SU-DHL-6 (cell line): ENCODE measurements at regions not wholly inside any gene's neighbourhood (a gene's known extent, or its start where the extent isn't known, plus 50 kb on each side); places are given as distances from the start of the nearest gene placed in this dataset.

Source experiments
- EZH2phosphoT487 ChIP-seq: fragments of 200-600 bp; sonication (generic), shearing (Covaris generic); conservative IDR thresholded peaks from 2 replicates; pipeline ENCODE4 v1.6.1; 2018; ENCODE audit warnings: mild to moderate bottlenecking, antibody characterized with exemption, low read length, moderate library complexity, mixed read lengths
- TF ChIP-seq, protein P1 (sequence below): fragments of 200-600 bp; sonication (generic); IDR thresholded peaks from one replicate; pipeline ENCODE4 v1.5.1; 2017; ENCODE audit warnings: antibody characterized with exemption, mild to moderate bottlenecking, low read length, moderate library complexity; ENCODE audit not compliant: insufficient read depth, poor library complexity, severe bottlenecking

DNA sequence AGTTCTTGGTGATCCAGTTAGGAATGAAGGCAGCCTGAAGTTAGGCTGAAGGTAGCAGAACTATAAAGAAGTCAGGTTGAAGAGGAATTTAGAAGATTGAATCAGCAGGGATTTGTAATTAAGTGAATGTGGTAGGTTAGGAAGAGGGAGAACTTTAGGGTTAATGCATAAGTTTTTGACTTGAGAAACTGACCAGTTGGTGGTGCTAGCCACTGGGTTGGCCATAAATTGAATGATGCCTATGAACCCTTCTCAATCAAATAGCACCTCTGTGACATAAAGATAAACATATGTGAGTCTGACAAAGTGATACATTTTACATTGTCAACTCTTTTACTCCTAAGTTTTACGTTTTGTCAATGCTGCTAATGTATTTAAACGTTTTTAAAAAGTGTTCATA, 290.6 kb upstream of the NAV3 start:
- TF ChIP-seq, protein P1, sequence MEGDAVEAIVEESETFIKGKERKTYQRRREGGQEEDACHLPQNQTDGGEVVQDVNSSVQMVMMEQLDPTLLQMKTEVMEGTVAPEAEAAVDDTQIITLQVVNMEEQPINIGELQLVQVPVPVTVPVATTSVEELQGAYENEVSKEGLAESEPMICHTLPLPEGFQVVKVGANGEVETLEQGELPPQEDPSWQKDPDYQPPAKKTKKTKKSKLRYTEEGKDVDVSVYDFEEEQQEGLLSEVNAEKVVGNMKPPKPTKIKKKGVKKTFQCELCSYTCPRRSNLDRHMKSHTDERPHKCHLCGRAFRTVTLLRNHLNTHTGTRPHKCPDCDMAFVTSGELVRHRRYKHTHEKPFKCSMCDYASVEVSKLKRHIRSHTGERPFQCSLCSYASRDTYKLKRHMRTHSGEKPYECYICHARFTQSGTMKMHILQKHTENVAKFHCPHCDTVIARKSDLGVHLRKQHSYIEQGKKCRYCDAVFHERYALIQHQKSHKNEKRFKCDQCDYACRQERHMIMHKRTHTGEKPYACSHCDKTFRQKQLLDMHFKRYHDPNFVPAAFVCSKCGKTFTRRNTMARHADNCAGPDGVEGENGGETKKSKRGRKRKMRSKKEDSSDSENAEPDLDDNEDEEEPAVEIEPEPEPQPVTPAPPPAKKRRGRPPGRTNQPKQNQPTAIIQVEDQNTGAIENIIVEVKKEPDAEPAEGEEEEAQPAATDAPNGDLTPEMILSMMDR = no peak
- TF ChIP-seq EZH2phosphoT487 = no peak
